Hepatocyte (in vitro differentiated cells): ENCODE measurements at regions not wholly inside any gene's neighbourhood (a gene's known extent, or its start where the extent isn't known, plus 50 kb on each side); places are given as distances from the start of the nearest gene placed in this dataset.

ENCODE experiments used
- EZH2 ChIP-seq: fragments of 200-600 bp; sonication (generic); IDR thresholded peaks from 2 replicates; pipeline ENCODE4 v1.6.1; 2016; ENCODE audit warnings: antibody characterized with exemption, mild to moderate bottlenecking, borderline replicate concordance
- TF ChIP-seq, protein P1 (sequence below): fragments of 200-600 bp; sonication (generic); IDR thresholded peaks from 2 replicates; pipeline ENCODE4 v1.5.1; 2016; ENCODE audit warnings: antibody characterized with exemption, mild to moderate bottlenecking; ENCODE audit not compliant: poor library complexity

DNA sequence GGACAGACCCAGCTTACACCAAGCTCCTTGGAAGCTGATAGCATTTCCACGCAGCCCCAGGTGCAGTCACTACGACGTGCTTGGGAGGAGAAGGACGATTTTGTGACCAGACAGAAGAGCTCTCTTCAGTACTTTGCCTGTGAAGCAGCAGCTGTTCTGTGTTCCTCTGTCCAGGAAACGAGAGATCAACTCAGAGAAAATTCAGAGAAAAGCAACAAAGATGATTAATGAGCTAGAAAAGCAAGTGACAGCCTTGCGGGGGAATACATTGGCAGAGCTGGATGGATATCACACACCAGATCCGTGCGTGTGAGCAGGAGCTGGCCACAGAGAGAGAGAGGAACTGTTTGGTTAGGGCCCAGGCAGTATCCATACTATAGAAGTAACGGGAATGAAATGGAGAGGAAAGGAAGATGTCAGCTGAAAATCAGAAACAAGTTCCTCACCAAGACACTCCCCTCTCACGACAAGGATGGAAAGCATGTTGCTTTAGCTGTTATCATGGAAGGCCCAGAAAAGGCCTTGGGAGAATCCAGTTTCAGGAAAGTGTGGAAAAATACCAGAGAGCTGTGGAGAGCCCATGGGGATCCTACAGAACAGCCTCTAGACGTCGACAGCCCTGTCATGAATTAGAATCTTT, 106.2 kb downstream of the TOMM20 start:
- TF ChIP-seq, protein P1, sequence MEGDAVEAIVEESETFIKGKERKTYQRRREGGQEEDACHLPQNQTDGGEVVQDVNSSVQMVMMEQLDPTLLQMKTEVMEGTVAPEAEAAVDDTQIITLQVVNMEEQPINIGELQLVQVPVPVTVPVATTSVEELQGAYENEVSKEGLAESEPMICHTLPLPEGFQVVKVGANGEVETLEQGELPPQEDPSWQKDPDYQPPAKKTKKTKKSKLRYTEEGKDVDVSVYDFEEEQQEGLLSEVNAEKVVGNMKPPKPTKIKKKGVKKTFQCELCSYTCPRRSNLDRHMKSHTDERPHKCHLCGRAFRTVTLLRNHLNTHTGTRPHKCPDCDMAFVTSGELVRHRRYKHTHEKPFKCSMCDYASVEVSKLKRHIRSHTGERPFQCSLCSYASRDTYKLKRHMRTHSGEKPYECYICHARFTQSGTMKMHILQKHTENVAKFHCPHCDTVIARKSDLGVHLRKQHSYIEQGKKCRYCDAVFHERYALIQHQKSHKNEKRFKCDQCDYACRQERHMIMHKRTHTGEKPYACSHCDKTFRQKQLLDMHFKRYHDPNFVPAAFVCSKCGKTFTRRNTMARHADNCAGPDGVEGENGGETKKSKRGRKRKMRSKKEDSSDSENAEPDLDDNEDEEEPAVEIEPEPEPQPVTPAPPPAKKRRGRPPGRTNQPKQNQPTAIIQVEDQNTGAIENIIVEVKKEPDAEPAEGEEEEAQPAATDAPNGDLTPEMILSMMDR = no peak
- no peak for TF ChIP-seq EZH2
